Stromal cell of bone marrow (primary cell): ENCODE measurements at regions not wholly inside any gene's neighbourhood (a gene's known extent, or its start where the extent isn't known, plus 50 kb on each side); places are given as distances from the start of the nearest gene placed in this dataset.

Experiments used
- DNase-seq: peaks from one replicate; pipeline ENCODE4 v3.0.0-alpha.2; 2012; ENCODE audit warnings: low read depth

GRCh38 chr2:146271131-146271831 lies 1573.5 kb upstream of the ACVR2A start:
- no peak for DNase-seq

- no peak for DNase-seq
Observed at GRCh38 chr2:146270618-146271017, 1574.2 kb upstream of the ACVR2A start.

- DNase-seq, result no peak
Observed at GRCh38 chr2:146267093-146267492, 1577.7 kb upstream of the ACVR2A start.

GRCh38 chr2:146265656-146266055 lies 1579.2 kb upstream of the ACVR2A start:
- DNase-seq, result no peak

GRCh38 chr2:146262606-146263005 lies 1582.2 kb upstream of the ACVR2A start:
- DNase-seq, result no peak

- DNase-seq, result no peak
Observed at GRCh38 chr2:146260551-146260950, 1584.3 kb upstream of the ACVR2A start.

GRCh38 chr2:146259816-146260215 lies 1585.0 kb upstream of the ACVR2A start:
- DNase-seq, result no peak

- DNase-seq, result no peak
Observed at GRCh38 chr2:146258071-146258470, 1586.8 kb upstream of the ACVR2A start.

GRCh38 chr2:146252119-146252518 lies 1592.7 kb upstream of the ACVR2A start:
- DNase-seq, result no peak

- no peak for DNase-seq
Observed at GRCh38 chr2:146251328-146251727, 1593.5 kb upstream of the ACVR2A start.

- no peak for DNase-seq
Observed at GRCh38 chr2:146246736-146247523, 1597.9 kb upstream of the ACVR2A start.

GRCh38 chr2:146246002-146246735 lies 1598.7 kb upstream of the ACVR2A start:
- no peak for DNase-seq

- DNase-seq, result no peak
Observed at GRCh38 chr2:146244830-146245229, 1600.0 kb upstream of the ACVR2A start.

GRCh38 chr2:146244131-146244530 lies 1600.7 kb upstream of the ACVR2A start:
- DNase-seq, result no peak

GRCh38 chr2:146241023-146241422 lies 1603.8 kb upstream of the ACVR2A start:
- DNase-seq, result no peak

GRCh38 chr2:146240391-146240790 lies 1604.4 kb upstream of the ACVR2A start:
- DNase-seq, result peak; percentile 21

GRCh38 chr2:146239392-146240135 lies 1605.3 kb upstream of the ACVR2A start:
- DNase-seq, result no peak

- DNase-seq, result no peak
Observed at GRCh38 chr2:146238254-146238966, 1606.4 kb upstream of the ACVR2A start.

GRCh38 chr2:146235158-146235557 lies 1609.7 kb upstream of the ACVR2A start:
- DNase-seq, result no peak

GRCh38 chr2:146229508-146230155 lies 1615.2 kb upstream of the ACVR2A start:
- DNase-seq, result no peak

GRCh38 chr2:146228466-146229058 lies 1616.3 kb upstream of the ACVR2A start:
- no peak for DNase-seq
